ENCODE measurements at regions not wholly inside any gene's neighbourhood (a gene's known extent, or its start where the extent isn't known, plus 50 kb on each side); places are given as distances from the start of the nearest gene placed in this dataset.

DNA sequence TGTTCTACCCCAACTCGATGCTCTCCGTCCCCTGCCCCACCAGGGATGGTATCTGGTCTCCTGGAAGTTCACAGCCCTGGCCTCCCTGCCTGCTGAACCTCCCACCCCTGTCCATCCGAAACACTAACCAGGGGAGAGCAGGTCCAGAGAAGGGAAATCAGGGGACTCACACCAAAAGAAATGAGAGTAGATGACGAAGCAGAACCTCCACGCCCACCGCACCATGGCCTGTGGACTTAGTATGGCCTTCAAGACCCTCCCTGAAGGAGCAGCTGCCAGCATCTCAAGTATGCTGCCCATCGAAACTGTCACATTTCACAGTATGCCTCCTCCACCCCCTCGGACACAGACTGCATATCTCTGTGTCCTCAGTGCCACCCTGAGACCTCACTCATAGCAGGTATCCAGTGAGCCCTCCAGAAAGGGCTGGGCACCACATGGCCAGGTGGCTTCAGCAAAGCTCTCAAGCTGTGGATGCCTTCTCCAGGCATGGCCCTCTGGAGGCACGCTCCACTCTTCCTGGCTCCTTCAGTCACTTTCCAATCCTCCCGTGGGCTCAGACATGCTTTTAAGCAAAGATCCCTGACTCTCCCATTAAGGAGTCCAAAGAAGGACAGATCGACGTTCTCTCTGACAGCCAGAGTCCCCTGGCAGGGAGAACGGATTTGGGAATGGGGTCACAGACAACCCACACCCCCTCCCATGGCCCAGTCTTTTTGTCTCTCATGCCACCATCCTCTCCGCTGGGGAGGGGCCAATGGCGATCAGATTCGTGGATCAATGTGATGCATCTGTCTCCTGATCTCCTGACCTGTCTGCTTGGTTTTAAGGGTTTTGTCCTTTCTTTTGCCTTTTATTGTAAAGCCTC is 158.4 kb downstream of the ANKRD60 start:
- no peak for DNase-seq (ENCODE audit: low read depth in 3 of 3)

DNA sequence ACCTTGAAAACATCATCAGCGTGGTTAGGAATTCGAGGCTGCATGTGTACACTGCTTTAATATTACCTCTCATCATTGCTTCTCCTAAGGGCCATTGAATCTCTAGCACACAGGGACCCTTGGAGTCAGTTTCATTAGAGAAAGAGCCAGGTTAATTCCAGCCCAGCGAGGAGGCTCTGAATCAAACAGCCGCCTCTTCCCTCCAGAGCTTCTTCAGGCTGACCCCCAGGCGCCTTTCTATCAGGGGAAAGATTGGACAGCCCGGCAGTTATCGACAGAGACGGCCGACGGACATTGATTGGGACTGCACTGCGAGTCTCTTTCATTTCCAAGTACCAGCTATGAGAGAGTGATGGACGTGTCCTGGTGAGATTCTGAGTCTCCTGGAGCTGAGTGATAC is 159.2 kb downstream of the ANKRD60 start:
- DNase-seq (ENCODE audit: low read depth in 3 of 3) = no peak

- DNase-seq (ENCODE audit: low read depth in 3 of 3) = no peak
These were observed 162.7 kb downstream of the ANKRD60 start for GRCh38 chr20:58065508-58066361.

DNA sequence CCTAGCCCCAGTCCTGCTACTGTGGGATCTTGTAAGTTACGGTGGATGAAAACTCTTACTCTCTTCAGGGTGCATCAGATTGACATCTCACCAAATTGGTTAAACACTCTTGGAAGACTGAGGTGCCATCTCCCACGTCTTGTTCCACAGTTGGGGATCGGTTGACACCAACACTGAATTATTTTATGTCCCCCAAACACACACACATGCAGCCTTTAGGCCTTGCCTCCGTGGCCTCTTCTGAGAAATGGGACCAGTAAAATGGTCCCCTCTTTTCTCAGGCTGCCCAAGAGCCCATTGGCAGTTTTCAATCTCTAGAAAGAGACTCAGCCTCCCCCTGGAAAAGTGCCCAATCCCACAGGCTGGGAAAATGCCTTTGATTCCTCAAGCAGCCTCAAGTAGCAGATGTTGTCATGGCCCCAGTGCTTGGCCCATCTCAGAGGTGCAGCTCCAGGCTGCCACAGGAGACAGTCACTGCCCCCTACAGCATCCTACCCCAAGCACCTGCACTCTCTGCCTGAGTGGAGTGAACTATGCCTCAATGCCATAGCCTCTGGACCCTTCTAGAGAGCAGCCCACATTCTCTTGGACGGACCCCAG is 163.9 kb downstream of the ANKRD60 start:
- no peak for DNase-seq (ENCODE audit: low read depth in 3 of 3)

DNA sequence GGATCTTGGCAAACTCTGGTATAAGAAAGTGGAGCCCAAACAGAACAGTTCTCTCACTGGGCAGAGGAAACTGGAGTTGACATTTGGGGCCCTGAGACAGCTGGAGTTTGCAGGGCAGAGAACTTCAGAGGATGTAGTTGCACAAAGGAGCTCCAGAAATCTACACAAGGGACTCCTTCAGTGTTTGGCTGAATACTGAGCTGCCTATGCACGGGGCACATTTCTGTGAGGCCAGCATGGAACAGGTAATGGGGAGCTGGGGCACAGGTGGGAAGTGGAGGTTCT is 169.3 kb downstream of the ANKRD60 start:
- DNase-seq (ENCODE audit: low read depth in 3 of 3) = no peak

DNA sequence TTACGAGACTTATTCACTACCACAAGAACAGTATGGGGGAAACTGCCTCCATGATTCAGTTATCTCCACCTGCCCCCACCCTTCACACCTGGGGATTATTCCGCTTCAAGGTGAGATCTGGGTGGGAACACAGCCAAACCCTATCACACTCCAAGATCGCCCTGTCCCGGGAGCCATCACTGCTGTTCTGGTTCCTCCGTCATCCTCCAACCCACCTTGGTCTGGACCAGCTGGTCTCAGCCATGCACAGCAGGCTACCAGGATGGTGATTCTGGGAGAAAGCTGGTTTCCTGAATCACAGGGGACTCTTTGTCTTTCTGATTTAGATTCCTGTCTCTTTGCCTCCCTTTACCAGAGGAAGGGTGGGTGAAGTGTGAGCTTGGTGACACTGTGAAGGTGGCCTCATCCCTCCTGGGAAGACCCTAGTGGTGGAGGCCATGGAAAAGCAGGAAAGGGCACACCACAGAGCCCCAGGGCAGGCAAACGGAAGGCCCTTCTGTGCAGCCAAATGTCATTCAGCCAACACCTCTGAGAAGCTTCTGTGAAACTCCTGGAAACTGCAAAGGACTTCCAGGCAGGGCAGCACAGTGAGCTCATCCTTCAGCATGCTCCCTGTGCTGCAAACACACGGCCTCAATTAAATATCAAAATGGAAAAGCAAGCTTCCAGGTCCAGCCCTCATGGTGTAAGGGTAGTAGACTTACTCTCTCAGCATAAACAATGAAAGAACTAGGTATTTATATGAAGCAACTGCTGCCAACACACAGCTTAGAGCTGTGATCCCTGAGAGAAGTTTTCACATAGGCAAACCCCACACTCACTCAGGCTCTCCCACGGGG is 169.8 kb downstream of the ANKRD60 start:
- no peak for DNase-seq (ENCODE audit: low read depth in 3 of 3)

- DNase-seq (ENCODE audit: low read depth in 3 of 3) = no peak
These were observed 171.3 kb downstream of the ANKRD60 start for GRCh38 chr20:58056921-58057686.

GRCh38 chr20:58056021-58056591 is 172.3 kb downstream of the ANKRD60 start:
- no peak for DNase-seq (ENCODE audit: low read depth in 3 of 3)

DNA sequence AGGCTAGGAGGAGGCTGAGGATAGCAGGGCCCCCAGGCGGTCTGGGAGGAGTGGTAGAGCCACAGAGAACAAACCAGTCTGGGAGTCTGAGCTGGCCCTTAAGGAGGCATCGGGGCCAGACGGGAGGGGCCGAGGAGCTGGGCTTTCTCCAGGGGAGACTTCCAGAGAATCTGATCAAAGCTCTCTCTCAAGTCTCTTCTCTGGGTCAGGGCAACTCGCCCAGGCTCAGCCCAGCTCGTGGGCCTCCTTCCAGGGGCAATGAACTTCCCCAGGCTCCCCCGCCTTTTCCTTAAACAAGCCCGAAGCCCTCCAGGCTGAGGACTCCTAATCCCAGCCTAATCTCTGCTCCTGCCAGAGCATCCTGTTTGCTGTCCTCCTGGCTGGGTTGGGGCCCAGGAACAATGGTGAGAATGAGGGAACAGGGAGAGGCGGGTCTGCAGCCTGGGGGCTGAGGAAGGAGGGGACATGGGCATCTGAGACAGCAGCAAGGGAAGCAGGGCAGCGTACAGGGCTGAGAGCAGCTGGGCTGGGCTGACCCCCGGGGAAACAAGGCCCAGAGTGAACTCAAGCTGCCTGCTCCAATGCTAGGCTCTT is 173.6 kb downstream of the ANKRD60 start:
- DNase-seq (ENCODE audit: low read depth in 3 of 3) = no peak

DNA sequence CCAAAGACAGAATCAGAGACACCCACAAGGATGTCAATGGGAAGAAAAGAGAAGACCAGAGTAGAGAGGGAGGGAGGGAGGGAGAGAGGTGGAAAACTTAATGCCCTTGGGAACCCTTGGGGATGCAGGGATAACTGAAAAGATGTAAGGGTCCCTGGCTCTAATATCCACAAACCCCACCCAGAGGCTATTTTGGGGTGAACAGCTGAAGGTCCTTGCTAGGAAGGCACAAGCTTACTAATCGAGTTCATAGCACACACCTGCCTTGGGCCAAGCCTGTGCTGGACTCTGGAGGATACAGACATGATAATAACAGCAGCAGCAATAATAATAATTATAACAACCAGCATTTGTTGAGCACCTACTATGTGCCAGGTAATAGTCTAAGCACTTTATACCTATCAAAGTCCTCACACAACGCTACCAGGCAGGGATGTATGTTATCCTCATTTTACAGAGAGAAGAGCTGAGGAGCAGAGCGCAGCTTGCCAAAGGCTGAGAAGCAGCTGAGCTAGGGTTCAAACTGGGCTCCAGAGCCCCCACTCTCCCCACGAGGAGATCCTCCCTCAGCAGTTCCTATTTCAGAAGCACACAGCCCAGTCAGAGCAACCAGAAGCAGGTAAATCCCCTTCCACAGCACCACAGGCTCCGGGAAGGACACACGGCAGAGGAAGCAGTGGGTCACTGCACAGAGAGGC is 174.2 kb downstream of the ANKRD60 start:
- DNase-seq (ENCODE audit: low read depth in 3 of 3) = no peak

- no peak for DNase-seq (ENCODE audit: low read depth in 3 of 3)
These were observed 174.9 kb downstream of the ANKRD60 start for GRCh38 chr20:58053391-58054055.

- no peak for DNase-seq (ENCODE audit: low read depth in 3 of 3)
These were observed 177.1 kb downstream of the ANKRD60 start for GRCh38 chr20:58051367-58051766.

- no peak for DNase-seq (ENCODE audit: low read depth in 3 of 3)
These were observed 180.3 kb downstream of the ANKRD60 start for GRCh38 chr20:58048096-58048702.

DNA sequence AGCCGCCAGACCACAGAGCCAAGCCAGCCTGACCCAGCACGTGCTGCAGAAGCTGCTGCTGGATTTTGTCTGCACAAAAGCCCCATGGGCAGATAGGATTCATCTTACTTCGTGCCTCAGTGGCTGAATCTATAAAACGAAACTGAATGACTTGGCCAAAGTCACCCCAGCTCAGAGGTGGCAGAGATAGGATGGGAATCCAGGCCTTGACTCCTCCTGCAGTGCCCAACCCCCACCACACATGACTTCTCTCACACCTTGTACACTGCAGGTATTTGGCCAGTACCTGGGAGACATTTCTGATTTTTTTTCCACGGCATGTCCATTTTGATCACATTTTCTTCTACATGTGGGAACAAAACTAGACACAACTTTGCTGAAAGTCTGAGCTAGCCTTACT is 182.1 kb downstream of the ANKRD60 start:
- no peak for DNase-seq (ENCODE audit: low read depth in 3 of 3)

GRCh38 chr20:58045579-58045978 is 182.9 kb downstream of the ANKRD60 start:
- no peak for DNase-seq (ENCODE audit: low read depth in 3 of 3)

- no peak for DNase-seq (ENCODE audit: low read depth in 3 of 3)
These were observed 183.4 kb downstream of the ANKRD60 start for GRCh38 chr20:58044931-58045555.

GRCh38 chr20:58044286-58044685 is 184.2 kb downstream of the ANKRD60 start:
- DNase-seq (ENCODE audit: low read depth in 3 of 3) = no peak
